ENCODE measurements at regions not wholly inside any gene's neighbourhood (a gene's known extent, or its start where the extent isn't known, plus 50 kb on each side); places are given as distances from the start of the nearest gene placed in this dataset.
A peak's percentile ranks its signal among the peaks of the same experiment; 100 is the strongest.

DNA sequence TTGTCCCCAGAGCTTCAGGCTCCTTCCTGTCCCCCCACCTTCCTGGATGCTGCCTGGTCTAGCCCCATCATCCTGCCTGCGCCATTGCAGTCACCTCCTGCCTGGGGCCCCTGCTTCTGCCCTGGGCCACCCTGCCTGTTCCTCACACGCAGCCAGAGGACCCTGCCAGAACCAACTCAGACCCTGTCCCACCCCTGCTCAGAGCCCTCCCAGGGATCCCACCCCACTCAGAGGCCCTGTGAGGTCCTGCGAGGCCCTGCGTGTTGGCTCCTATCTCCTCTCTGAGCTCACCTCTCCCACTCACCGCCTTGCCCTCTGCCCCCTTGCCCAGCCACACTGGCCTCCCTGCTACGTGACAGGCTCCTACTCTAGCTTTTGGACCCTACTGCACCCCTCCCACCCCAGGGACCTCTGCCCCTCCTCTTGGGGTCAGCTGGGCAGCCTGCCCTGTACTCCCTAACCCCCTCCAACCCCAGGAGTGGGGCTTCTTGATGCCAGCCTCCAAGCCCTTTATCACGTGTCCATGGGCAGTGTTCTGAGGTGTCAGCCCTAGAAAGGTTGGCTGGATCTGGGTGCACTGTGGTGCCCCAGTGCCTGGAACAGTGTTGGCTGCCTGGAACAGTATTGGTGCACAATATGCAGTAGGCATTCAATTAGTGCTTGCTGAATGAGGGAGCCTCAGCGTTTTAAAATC, 68.3 kb downstream of the CEBPB start:
- DNase-seq, result no peak

GRCh38 chr20:50259705-50260478, 69.3 kb downstream of the CEBPB start:
- peak; percentile 42 for DNase-seq

DNA sequence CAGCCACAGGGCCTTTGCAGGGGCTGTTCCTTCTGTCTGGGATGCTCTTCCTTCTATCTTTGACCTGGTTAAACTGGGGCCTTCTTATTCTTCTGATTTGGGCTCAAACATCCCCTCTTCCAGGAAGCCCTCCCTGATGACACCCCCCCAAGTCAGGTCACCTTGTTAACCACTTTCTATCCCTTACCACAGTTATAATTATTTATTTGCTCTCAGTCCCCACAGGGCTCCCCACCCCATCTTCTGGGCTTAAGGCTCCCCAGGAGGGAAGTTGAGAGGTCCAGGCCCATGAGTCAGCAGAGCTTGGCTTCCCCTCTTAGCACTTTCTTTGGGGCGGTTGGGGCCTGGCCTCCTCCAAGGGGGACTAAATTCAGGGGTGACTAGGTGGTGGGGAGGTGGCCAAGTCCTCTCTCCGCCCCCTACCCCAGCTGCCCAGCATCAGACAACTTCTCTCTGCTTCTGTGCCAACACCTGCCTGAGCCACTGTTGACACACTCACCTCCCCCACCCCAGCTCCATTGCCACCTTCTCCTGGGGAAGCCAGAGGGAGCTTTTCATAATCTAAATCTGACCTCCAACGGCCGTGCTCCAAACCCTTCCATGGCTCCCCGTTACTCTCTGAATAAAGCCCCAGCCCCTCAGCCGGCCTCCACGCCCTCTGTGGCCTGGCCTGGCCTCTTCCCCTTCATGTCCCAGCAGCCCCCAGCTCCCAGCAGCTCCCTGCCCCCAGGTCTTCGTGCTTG, 70.0 kb downstream of the CEBPB start:
- no peak for DNase-seq

DNA sequence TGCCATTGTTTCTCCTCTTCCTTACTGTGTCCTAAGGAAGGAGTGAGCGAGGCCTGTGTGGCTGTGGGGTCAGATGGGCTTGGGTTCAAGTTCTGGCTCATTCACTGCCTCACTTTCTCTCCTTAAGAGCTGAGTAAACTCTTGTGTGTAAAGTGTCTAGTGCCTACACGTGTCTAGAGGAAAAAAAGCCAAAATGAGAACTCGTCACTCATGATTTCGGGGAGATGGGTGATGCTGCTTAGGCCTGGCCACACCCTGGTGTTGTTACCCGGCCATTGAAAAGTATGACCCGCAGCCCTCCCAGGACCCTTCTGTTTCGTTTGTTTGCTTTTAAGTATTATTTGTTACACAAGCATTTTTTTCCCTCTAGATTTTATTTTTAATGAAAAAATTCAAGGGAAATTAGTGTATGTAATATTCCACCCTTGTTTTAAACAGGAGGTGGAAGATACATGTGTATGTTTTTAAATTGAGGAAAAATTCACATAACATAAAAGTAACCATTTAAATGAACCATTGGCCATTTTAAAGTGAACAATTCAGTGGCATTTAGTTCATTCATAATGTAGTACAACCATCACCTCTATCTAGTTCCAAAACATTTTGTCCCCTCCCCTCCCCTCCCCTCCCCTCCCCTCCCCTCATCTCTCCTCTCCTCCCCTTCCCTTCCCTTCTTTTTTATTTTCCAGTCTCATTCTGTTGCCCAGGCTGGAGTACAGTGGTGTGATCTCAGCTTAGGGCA, 71.0 kb downstream of the CEBPB start:
- no peak for DNase-seq

DNA sequence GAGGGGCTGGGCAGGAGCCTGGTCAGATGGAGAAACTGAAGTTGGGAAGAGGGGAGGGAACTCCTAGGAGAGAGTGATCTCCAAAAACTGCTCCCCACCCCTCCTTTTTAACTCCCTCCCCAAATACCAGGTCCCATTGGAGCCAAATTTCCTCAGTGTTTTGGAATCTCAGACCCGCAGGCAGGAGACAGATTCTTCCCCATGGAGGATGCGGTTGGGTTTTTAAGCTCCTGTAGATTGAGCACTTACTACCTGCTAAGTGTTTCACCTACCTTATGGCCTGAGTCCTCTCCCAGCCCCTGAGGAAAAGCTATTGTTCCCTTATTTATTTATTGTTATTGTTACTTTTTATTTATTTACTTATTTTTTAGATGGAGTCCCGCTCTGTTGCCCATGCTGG, 73.2 kb downstream of the CEBPB start:
- no peak for DNase-seq

- no peak for DNase-seq
These were observed 74.0 kb downstream of the CEBPB start for GRCh38 chr20:50264534-50265145.

GRCh38 chr20:50265245-50265946, 74.8 kb downstream of the CEBPB start:
- DNase-seq, result no peak

GRCh38 chr20:50266293-50267040, 75.8 kb downstream of the CEBPB start:
- no peak for DNase-seq

GRCh38 chr20:50267041-50267865, 76.6 kb downstream of the CEBPB start:
- DNase-seq, result peak; percentile 83

- no peak for DNase-seq
These were observed 77.2 kb downstream of the CEBPB start for GRCh38 chr20:50267866-50268219.

DNA sequence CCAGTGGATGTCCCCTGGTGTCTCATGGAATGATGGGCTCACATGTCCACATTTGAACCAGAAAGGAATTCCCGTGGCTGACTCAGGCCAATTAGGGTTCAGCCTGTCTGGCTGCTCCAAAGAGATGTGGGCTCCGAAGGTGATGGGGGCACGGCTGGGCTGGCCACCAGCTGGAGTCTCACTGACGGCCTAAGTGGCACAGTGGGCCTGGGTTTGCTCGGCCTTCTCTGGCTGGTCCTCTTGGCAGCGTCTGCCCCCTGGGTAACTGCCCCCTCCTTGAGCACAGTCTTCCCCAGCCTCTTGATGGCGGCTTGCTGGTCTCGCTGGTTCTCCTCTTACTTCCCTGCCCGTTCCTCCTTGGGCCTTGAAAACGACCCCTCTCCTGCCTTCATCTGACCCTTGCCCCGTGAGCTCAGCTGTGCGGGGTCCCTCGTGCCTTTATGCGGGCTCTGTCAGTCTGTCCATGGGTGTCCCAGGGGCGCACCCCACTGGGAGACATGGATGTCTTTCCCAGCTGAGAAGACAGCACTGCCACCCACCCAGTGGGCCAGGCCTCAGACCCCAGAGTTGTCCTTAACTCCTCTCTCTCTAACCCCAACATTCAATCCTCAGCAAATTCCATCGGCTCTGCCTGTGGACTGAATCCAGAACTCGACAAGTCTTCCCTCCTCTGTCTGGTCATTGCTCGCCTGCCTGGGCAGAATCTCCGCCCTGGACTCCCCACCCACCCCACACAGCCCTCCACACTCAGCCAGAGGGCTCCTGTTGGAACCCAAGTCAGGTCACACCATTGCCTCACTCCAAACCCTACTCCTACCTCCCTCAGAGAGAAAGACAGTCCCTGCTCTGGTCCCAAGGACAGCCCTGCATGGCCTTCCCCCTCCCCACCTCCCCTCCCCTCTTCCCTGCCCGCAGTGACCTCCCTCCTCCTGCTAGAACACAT, 78.7 kb downstream of the CEBPB start:
- no peak for DNase-seq

DNA sequence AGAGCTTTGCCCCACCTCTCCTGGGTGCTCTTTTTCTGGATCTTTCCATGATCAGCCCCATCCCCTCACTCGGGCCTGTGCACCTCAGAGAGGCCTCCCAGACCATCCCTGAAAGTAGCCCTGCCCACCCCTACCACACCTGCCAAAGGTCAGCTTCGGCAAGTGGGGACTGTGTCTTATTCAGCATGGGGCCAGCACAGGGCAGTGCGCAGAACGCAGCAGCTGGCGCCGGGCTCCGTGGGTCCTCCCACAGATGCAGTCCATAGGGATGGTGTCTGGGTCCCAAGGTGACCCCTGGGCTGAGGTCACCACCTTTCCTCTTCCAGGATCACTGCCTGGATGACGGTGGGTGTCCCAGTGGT, 79.4 kb downstream of the CEBPB start:
- DNase-seq, result no peak

DNA sequence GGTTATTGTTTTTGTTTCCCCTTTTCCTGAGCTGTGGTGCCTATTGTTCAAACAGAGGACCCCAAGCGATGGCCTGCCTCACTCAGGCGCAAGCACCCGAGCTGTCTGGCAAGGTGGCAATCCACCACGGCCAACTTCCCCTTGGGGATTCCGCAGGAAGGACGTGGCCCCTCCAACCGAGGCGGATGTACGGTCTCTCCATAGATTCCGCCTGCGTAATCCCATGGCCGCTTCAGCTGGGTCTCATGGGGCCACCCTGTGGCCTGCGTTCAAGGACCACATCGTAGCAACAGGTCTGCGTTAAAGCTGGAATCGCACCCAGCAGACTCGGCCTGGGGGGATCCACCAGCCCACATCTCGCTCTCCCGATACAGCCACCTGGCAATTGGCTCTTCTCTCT, 79.9 kb downstream of the CEBPB start:
- DNase-seq, result no peak

- DNase-seq, result no peak
These were observed 80.5 kb downstream of the CEBPB start for GRCh38 chr20:50271176-50271575.

DNA sequence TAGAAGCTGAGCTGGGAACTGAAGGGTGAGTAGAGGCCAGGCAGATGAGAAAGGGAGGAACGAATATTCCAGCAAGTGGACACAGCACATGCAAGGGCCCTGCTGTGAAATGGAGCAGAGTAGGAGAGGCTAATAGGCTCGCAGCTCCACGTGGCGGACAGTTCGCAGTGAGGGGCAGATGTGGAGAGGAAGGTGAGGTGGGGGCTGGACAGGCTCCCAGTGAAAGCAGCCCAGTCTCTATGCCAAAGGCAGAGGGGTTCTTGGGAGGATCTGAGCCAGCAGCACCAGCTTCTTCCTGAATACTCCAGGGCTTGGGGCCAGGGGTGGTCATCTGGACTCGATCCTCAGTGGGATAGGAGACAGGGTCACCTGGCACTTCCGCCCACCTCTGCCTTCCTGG, 81.0 kb downstream of the CEBPB start:
- DNase-seq, result no peak

DNA sequence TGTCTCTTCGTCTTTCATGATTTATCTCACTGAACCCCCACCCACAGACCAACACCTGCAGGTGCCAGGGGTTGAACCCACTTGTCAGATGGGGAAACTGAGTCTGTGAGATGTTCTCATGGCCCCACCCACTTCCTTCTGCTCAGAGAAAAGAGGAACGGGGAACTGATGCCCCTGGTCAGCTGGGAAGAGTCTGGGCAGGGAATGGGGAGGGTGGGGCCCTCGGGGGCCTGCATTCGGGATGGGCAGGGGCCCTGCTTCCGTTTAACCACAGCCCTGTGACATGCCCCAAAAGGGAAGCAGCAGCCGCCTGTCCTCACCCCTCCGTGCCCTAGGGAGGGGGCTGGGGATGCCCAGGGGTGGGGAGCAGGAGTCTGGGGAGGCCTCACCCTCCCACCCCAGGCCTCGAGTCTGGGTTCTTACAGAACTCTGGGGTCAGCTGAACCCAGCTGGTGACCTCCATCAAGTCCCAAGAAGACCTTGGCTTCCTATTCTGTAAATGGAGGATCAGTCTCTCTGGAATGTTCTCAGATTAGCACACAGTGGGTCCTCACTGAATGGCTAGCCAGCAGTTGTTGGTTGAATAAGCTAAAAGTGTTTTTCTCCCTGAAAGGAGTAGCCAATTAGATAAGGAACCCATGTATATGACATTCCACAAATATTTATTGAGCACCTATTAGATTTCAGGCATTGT, 81.5 kb downstream of the CEBPB start:
- DNase-seq, result no peak

DNA sequence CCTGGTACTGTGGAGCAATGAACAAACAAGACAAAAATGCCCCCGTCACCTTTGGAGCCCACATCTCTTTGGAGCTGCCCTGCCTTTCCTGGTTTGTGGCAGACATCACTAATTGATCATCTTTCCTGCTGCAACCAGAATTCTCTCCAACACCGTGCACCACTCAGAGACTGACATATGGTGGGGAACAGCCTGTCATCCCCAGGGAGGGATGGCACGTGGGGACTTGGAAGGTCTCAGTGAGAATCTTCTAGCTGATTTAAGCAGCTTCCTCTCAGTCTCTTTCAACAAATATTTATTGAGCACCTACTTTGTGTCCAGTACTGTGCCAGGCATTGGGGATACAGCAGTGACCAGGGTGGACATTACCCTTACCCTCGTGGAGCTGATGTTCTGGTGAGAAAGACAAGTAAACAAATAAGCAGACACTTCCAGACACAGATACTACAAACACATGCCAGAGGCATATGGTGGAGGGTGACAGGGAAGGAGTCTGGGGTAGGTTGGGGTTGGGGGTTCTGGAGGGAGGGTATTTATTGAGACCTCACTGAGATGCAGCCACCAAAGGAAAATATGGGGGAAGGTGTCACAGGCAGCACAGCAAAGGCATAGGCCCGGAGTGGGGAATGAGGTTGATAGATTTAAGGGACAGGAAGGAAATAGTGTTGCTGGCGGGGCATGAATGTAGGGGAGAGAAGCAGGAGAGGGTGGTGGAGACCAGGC, 82.3 kb downstream of the CEBPB start:
- DNase-seq, result no peak
